H1 (cell line): ENCODE measurements at regions not wholly inside any gene's neighbourhood (a gene's known extent, or its start where the extent isn't known, plus 50 kb on each side); places are given as distances from the start of the nearest gene placed in this dataset.

Experiments used
- CTCF ChIA-PET: fragments of 300-600 bp; sonication (Branson Sonifier 250); formaldehyde crosslinking; loops from one replicate; lab custom pipeline; 2021; ENCODE audit not compliant: partially characterized antibody; lab: Charles Lee
- POLR2A ChIA-PET: fragments of 300-600 bp; sonication (Branson Sonifier 250); formaldehyde crosslinking; loops from one replicate; lab custom pipeline; 2021; ENCODE audit warnings: inconsistent platforms; ENCODE audit not compliant: partially characterized antibody; lab: Charles Lee
- DNase-seq, 2 experiments: peaks; one replicate each; pipeline versions ENCODE4 v3.0.0 to v3.0.0-alpha.2; 2010 to 2022; ENCODE audit warnings: low spot score in 2 of 2, low read depth in 1 of 2, mixed read lengths in 1 of 2
- FAIRE-seq: peaks from 2 replicates; lab custom pipeline; 2011; peaks lifted over from hg19 to GRCh38; lab: Jason Lieb, UNC
- H2AFZ ChIP-seq: 2 replicates; pipeline ENCODE4 v1.8.1; 2012; ENCODE audit warnings: low read length, inconsistent platforms
- H2AK5ac ChIP-seq: 2 replicates; pipeline ENCODE4 v1.6.1; 2013; ENCODE audit warnings: low read depth, low read length
- H2BK120ac ChIP-seq: replicated peaks from 2 replicates; pipeline ENCODE3; 2013; ENCODE audit warnings: low read depth, low read length, inconsistent platforms
- H2BK12ac ChIP-seq: 2 replicates; pipeline ENCODE4 v1.6.1; 2013; ENCODE audit warnings: low read depth, low read length
- H2BK15ac ChIP-seq: 2 replicates; pipeline ENCODE4 v1.6.1; 2013; ENCODE audit warnings: low read length
- H2BK20ac ChIP-seq: 2 replicates; pipeline ENCODE4 v1.6.1; 2013; ENCODE audit warnings: low read length
- H2BK5ac ChIP-seq: 2 replicates; pipeline ENCODE4 v1.6.1; 2013; ENCODE audit warnings: low read depth, low read length
- H3K14ac ChIP-seq: 2 replicates; pipeline ENCODE4 v1.6.1; 2013; ENCODE audit warnings: inconsistent platforms; ENCODE audit not compliant: insufficient read length
- H3K18ac ChIP-seq: 2 replicates; pipeline ENCODE4 v1.6.1; 2013; ENCODE audit warnings: low read length; ENCODE audit errors: extremely low read depth
- H3K23ac ChIP-seq: 2 replicates; pipeline ENCODE4 v1.6.1; 2013; ENCODE audit warnings: inconsistent platforms; ENCODE audit not compliant: insufficient read length
- H3K23me2 ChIP-seq: 2 replicates; pipeline ENCODE4 v1.6.1; 2013; ENCODE audit warnings: low read depth, low read length
- H3K27ac ChIP-seq: 2 replicates; pipeline ENCODE4 v1.6.1; 2011; ENCODE audit warnings: low read depth, low read length, inconsistent platforms
- H3K27me3 ChIP-seq, 4 experiments: replicated peaks in 1 of 4; 1 replicate in 1 of 4; 2 replicates in 3 of 4; pipeline versions ENCODE4 v1.6.1 to v1.8.1; 2011 to 2013; ENCODE audit warnings: low read length in 3 of 4, mild to moderate bottlenecking in 3 of 4, inconsistent platforms in 2 of 4, mixed read lengths in 2 of 4, moderate library complexity in 1 of 4; ENCODE audit not compliant: control insufficient read depth in 3 of 4, insufficient read depth in 3 of 4; ENCODE audit errors: extremely low read depth in 1 of 4
- H3K36me3 ChIP-seq, 4 experiments: 2 replicates each; pipeline versions ENCODE4 v1.6.1 to v1.8.1; 2011 to 2013; ENCODE audit warnings: mild to moderate bottlenecking in 4 of 4, low read length in 3 of 4, moderate library complexity in 2 of 4, control low read depth in 1 of 4, inconsistent platforms in 1 of 4; ENCODE audit not compliant: insufficient read depth in 4 of 4, control insufficient read depth in 2 of 4
- H3K4ac ChIP-seq: replicated peaks from 2 replicates; pipeline ENCODE3; 2013; ENCODE audit warnings: low read length, low read depth, mixed read lengths, inconsistent platforms; ENCODE audit not compliant: insufficient read length
- H3K4me1 ChIP-seq, 4 experiments: replicated peaks in 1 of 4; 1 replicate in 1 of 4; 2 replicates in 3 of 4; pipeline versions ENCODE4 v1.6.1 to v1.8.1; 2011 to 2013; ENCODE audit warnings: low read length in 3 of 4, inconsistent platforms in 2 of 4, mixed read lengths in 1 of 4; ENCODE audit not compliant: insufficient read depth in 4 of 4, control insufficient read depth in 3 of 4
- H3K4me2 ChIP-seq, 2 experiments: 2 replicates each; pipeline versions ENCODE4 v1.6.1 to v1.8.1; 2011 to 2013; ENCODE audit warnings: low read depth in 2 of 2, low read length in 2 of 2, control low read depth in 1 of 2, inconsistent platforms in 1 of 2, mild to moderate bottlenecking in 1 of 2; ENCODE audit not compliant: insufficient read depth in 1 of 2
- H3K4me3 ChIP-seq, 4 experiments: fragments of 200-600, 300-600 bp in 1 of 4; sonication (generic), shearing (Covaris generic), sonication (Bioruptor Twin) in 1 of 4; 2 replicates each; pipeline versions ENCODE4 v1.5.1 to v1.8.1; 2011 to 2016; ENCODE audit warnings: low read length in 4 of 4, low read depth in 3 of 4, control low read depth in 2 of 4, inconsistent platforms in 2 of 4, mild to moderate bottlenecking in 2 of 4, mixed read lengths in 1 of 4, moderate library complexity in 1 of 4; ENCODE audit not compliant: insufficient read depth in 2 of 4; ENCODE audit errors: extremely low read depth in 1 of 4
- H3K56ac ChIP-seq: replicated peaks from 2 replicates; pipeline ENCODE3; 2013; ENCODE audit warnings: low read depth, mild to moderate bottlenecking, mixed read lengths, low read length, inconsistent platforms; ENCODE audit not compliant: insufficient read length
- H3K79me1 ChIP-seq: 2 replicates; pipeline ENCODE4 v1.6.1; 2013; ENCODE audit warnings: low read depth, low read length, control low read depth
- H3K79me2 ChIP-seq, 2 experiments: 2 replicates each; pipeline versions ENCODE4 v1.6.1 to v1.8.1; 2012 to 2013; ENCODE audit warnings: low read length in 2 of 2, mild to moderate bottlenecking in 2 of 2, inconsistent platforms in 1 of 2; ENCODE audit not compliant: insufficient read depth in 2 of 2, control insufficient read depth in 1 of 2
- H3K9ac ChIP-seq, 4 experiments: replicated peaks in 1 of 4; 1 replicate in 1 of 4; 2 replicates in 3 of 4; pipeline versions ENCODE4 v1.6.1 to v1.8.1; 2011 to 2013; ENCODE audit warnings: low read depth in 3 of 4, low read length in 3 of 4, control low read depth in 2 of 4, mild to moderate bottlenecking in 2 of 4, moderate library complexity in 2 of 4, inconsistent platforms in 1 of 4; ENCODE audit errors: extremely low read depth in 1 of 4
- H3K9me3 ChIP-seq, 2 experiments: 2 replicates each; pipeline versions ENCODE4 v1.6.1 to v1.8.1; 2012 to 2013; ENCODE audit warnings: mild to moderate bottlenecking in 2 of 2, moderate library complexity in 2 of 2, control low read depth in 1 of 2, inconsistent platforms in 1 of 2, low read depth in 1 of 2, low read length in 1 of 2, mixed read lengths in 1 of 2; ENCODE audit not compliant: insufficient read depth in 2 of 2
- H4K20me1 ChIP-seq, 2 experiments: replicated peaks in 1 of 2; 2 replicates each; pipeline versions ENCODE3 to v1.8.1; 2011 to 2013; ENCODE audit warnings: inconsistent platforms in 2 of 2, low read length in 2 of 2, mild to moderate bottlenecking in 1 of 2; ENCODE audit not compliant: insufficient read depth in 2 of 2, control insufficient read depth in 1 of 2
- H4K5ac ChIP-seq: 2 replicates; pipeline ENCODE4 v1.6.1; 2013; ENCODE audit warnings: low read length, low read depth, mixed read lengths, inconsistent platforms; ENCODE audit not compliant: insufficient read length
- H4K8ac ChIP-seq: 2 replicates; pipeline ENCODE4 v1.8.0; 2013; ENCODE audit warnings: mild to moderate bottlenecking, moderate library complexity, low read length, inconsistent platforms; ENCODE audit not compliant: insufficient read depth; ENCODE audit errors: extremely low read depth
- H4K91ac ChIP-seq: replicated peaks from 2 replicates; pipeline ENCODE3; 2013; ENCODE audit warnings: low read length, mixed read lengths, inconsistent platforms; ENCODE audit not compliant: insufficient read length
- ASH2L ChIP-seq: fragments of 200-600, 300-600 bp; sonication (generic); IDR thresholded peaks from one replicate; pipeline ENCODE4 v1.7.1; 2017; ENCODE audit warnings: low read length
- KDM4A ChIP-seq: IDR thresholded peaks from one replicate; pipeline ENCODE4 v1.7.1; 2012; ENCODE audit warnings: low read depth, mild to moderate bottlenecking, moderate library complexity, low read length, inconsistent platforms; ENCODE audit not compliant: severe bottlenecking
- POLR2AphosphoS5 ChIP-seq: IDR thresholded peaks from 2 replicates; pipeline ENCODE4 v1.6.1; 2011; ENCODE audit warnings: low read depth, low read length
- RAD21 ChIP-seq, 2 experiments: IDR thresholded peaks in 1 of 2; conservative IDR thresholded peaks in 1 of 2; 2 replicates each; pipeline ENCODE4 v1.6.1; 2011; ENCODE audit warnings: low read depth in 2 of 2, low read length in 2 of 2, improper control_type of control experiment in 1 of 2, inconsistent platforms in 1 of 2, mild to moderate bottlenecking in 1 of 2, moderate library complexity in 1 of 2
- ZNF274 ChIP-seq: IDR thresholded peaks from 2 replicates; pipeline ENCODE4 v1.7.0; 2012; ENCODE audit warnings: low read length, borderline replicate concordance; ENCODE audit errors: extremely low read depth

DNA sequence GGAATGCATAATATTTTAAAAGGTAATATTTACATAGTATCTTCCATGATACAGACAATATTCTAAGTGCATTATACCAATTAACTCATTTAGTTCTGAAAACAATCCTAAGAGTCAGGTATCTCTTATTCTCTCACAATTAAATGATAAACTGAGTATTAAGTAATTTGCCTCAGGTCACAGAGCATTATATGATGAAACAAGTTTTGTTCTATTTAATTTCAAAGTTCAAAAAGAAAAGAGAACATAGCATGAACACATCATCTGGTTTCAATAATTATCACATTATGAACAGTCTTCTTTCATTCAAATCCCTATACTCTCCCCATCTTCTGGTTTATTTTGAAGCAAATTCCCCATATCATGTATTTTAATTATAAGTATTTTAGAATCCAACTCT, 927.5 kb downstream of the ADGRL2 start:
- Histone ChIP-seq H3K4me2 (no peak overlapping the region), H2BK5ac (no peak overlapping the region), H3K4me3 (no peak overlapping the region), H3K14ac (no peak overlapping the region), H2AK5ac (no peak overlapping the region), H3K9me3 (peaks cover 10 to 15% of the 10 kb centered on the region in 2 experiments; a peak in 2 of 4 replicates), H3K4me1 (no peaks in the 10 kb centered on the region), H4K91ac (no peak overlapping the region), H2BK15ac (no peak overlapping the region), H3K79me1 (no peaks in the 10 kb centered on the region), H2BK120ac (no peak overlapping the region), H3K23me2 (no peaks in the 10 kb centered on the region), H3K23ac (no peak overlapping the region), H3K27ac (no peak overlapping the region), H4K20me1 (no peaks in the 10 kb centered on the region), H3K4ac (no peak overlapping the region), H2BK20ac (no peak overlapping the region), H3K36me3 (no peaks in the 10 kb centered on the region), H3K56ac (no peak overlapping the region), H4K8ac (no peak overlapping the region), H4K5ac (no peak overlapping the region), H3K27me3 (no peaks in the 10 kb centered on the region), H2AFZ (no peak overlapping the region), H3K18ac (no peak overlapping the region), H3K79me2 (no peaks in the 10 kb centered on the region), H3K9ac (no peak overlapping the region), H2BK12ac (no peak overlapping the region)
- DNase-seq, result no peak
- FAIRE-seq, result no peak
- TF ChIP-seq ZNF274, result no peak
- TF ChIP-seq POLR2AphosphoS5, result no peak
- TF ChIP-seq ASH2L, result no peak
- no peak for TF ChIP-seq KDM4A
- TF ChIP-seq RAD21 (IDR thresholded peaks at IDR 0.05 in 1 of 2, conservative IDR thresholded peaks at IDR 0.05 in 1 of 2; ENCODE audit: low read depth in 2 of 2, low read length in 2 of 2), result no peak
- ChIA-PET CTCF (no interaction called here), POLR2A (no interaction called here)
